WI38 (cell line): ENCODE measurements at regions not wholly inside any gene's neighbourhood (a gene's known extent, or its start where the extent isn't known, plus 50 kb on each side); places are given as distances from the start of the nearest gene placed in this dataset.
"Not testable (repeated sequence)": the region's sequence is repeated elsewhere in the genome, so short reads cannot be mapped to it uniquely, and the experiment has no call there.

Experiments
- H3K4me3 ChIP-seq: 2 replicates; pipeline ENCODE4 v1.5.1; 2011; ENCODE audit warnings: low read depth, mild to moderate bottlenecking, control low read depth, low read length
- TF ChIP-seq, protein P1 (sequence below): IDR thresholded peaks from 2 replicates; pipeline ENCODE4 v1.5.1; 2012; ENCODE audit warnings: low read depth, mild to moderate bottlenecking, control low read depth, low read length

GRCh38 chr13:61500176-61500575 lies 84.5 kb upstream of the PCDH20 start:
- TF ChIP-seq, protein P1, sequence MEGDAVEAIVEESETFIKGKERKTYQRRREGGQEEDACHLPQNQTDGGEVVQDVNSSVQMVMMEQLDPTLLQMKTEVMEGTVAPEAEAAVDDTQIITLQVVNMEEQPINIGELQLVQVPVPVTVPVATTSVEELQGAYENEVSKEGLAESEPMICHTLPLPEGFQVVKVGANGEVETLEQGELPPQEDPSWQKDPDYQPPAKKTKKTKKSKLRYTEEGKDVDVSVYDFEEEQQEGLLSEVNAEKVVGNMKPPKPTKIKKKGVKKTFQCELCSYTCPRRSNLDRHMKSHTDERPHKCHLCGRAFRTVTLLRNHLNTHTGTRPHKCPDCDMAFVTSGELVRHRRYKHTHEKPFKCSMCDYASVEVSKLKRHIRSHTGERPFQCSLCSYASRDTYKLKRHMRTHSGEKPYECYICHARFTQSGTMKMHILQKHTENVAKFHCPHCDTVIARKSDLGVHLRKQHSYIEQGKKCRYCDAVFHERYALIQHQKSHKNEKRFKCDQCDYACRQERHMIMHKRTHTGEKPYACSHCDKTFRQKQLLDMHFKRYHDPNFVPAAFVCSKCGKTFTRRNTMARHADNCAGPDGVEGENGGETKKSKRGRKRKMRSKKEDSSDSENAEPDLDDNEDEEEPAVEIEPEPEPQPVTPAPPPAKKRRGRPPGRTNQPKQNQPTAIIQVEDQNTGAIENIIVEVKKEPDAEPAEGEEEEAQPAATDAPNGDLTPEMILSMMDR: no peak
- no peak overlapping the region for H3K4me3 ChIP-seq

DNA sequence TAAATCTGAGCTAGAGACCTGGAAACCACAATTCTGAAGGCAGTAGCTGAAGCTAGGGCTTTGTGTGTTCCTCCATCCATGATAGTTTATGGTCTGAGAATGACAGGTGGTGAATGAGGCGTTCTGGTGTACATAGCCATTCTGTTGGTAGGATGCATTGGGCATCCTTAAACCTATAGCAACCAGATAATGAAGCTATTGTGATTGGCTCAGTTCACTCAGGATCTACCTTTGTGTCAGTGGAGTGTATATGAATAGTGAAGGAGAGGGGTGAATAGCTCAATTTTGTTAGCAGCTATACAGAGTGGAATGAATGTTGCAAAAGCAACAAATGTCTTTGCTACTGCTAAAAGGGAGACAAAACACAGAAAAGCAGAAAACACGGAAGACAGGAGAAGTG lies 80.0 kb upstream of the PCDH20 start:
- TF ChIP-seq, protein P1: no peak
- H3K4me3 ChIP-seq: no peak overlapping the region

DNA sequence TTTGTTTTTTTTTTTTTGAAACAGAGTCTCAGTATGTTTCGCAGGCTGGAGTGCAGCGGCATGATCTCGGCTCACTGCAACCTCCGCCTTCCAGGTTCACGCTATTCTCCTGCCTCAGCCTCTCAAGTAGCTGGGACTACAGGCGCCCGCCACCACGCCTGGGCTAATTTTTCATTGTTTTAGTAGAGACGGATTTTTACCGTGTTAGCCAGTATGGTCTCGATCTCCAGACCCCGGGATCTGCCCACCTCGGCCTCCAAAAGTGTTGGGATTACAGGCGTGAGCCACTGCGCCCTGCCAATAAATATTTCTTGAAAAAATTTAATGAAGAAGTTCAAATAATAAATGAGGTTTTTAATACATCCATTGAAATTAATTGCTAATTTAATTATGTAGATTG lies 77.9 kb upstream of the PCDH20 start:
- not testable (repeated sequence) for H3K4me3 ChIP-seq

- no peak overlapping the region for H3K4me3 ChIP-seq
- TF ChIP-seq, protein P1: no peak
These were observed 70.8 kb upstream of the PCDH20 start for GRCh38 chr13:61486496-61486895.

GRCh38 chr13:61485128-61485765 lies 69.6 kb upstream of the PCDH20 start:
- H3K4me3 ChIP-seq: no peak overlapping the region
- TF ChIP-seq, protein P1: no peak

- no peak overlapping the region for H3K4me3 ChIP-seq
- TF ChIP-seq, protein P1: no peak
These were observed 62.0 kb upstream of the PCDH20 start for GRCh38 chr13:61477619-61478018.

GRCh38 chr13:61470786-61471185 lies 55.1 kb upstream of the PCDH20 start:
- no peak overlapping the region for H3K4me3 ChIP-seq
- TF ChIP-seq, protein P1: no peak

DNA sequence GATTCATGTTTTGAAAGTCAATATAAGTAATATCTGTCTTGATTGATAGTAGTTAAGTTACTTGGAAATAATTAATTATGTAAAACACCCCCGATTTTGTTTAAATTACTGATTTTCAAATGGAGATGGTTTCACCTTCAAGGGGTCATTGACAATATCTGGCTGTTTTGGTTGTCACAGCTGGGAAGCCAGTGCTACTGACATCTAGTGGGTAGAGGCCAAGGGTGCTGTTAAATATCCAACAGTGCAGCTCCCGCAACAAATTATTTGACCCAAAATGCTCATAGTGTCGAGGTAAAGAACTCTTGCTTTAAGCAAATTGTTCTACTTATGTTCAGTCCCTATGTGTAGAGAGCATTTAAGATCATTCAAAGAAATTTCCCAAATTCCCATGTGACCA lies 50.6 kb upstream of the PCDH20 start:
- no peak overlapping the region for H3K4me3 ChIP-seq

More for the DNA sequence above, 50.6 kb upstream of the PCDH20 start:
- TF ChIP-seq, protein P1: no peak
